T47D (cell line): ENCODE measurements at regions not wholly inside any gene's neighbourhood (a gene's known extent, or its start where the extent isn't known, plus 50 kb on each side); places are given as distances from the start of the nearest gene placed in this dataset.

Experiments used
- DNase-seq, 2 experiments: peaks; one replicate each; pipeline versions ENCODE4 v3.0.0 to v3.0.0-alpha.2; 2011 to 2012; ENCODE audit warnings: low read depth in 1 of 2, low spot score in 1 of 2
- JUND ChIP-seq: IDR thresholded peaks from 2 replicates; pipeline ENCODE4 v1.6.1; 2012; ENCODE audit warnings: low read depth
- in situ Hi-C: cut with HindIII; loops from 2 replicates; pipeline ENCODE4 v1.10.0; 2016; ENCODE audit warnings: low sequenced_read_pairs, low pct_unique_long_range_greater_than_20kb

DNA sequence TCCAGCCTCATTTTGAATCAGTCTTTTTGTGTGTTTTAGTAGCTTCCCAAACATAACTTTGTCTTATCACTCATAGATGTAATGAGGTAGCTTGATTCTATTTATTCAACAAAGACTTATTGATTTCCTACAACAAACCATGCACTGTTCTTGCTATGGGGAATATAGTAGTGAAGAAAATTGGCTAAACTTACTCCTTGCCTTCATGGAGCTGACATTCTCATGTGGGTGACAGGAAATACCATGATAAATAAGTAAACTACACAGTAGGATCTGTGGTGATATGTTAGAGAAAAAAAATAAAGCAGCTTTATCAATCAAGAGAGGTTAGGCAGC lies 255.7 kb upstream of the TNC start:
- no peak for TF ChIP-seq JUND
- DNase-seq = no peak
- in situ Hi-C loops = no loop called here

DNA sequence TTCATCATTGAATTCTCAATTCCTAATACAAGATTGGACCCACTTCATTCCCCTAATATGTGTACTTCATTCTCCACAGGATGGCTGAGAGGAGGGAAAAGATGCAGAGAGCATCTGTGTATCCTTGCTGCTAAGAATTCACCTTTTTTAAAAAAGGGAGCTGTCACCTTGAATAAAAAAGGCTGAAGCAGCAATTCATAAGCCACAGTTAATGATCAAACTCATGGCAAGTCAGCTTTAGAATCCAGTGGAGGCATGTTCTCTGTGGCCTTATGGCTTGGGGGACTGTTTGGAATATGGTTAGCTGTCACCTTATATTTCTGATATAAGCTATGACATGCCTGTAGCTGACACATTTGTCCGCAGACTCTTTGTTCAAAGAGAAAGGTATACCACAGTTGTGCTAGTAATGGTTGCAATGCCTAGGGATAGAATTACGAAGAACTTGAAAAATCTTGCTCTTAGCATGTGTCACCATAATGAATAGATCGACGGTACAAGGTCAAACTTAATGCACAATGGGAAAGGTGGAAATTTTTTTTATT lies 256.8 kb upstream of the TNC start:
- no peak for TF ChIP-seq JUND
- DNase-seq = no peak
- in situ Hi-C loops = no loop called here

DNA sequence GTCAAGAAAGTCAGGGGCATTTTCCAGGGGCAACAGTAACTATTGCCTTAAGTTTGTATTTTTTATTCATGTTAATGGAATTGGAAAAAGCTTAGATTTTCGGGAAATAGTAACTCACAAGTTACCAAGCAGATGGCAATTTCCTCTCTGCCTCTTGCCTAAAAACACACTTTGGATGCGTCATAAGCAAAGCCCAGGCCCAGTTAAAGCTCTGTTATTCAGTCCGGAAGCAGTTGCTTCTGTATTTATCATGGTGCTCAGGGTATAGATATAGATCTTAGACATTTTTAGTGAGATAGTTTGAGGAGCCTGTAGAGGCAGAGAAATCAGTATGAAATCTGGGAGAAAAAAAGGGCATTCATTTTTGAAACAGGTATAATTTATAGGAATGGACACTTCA lies 260.3 kb upstream of the TNC start:
- in situ Hi-C loops = no loop called here
- TF ChIP-seq JUND = no peak
- no peak for DNase-seq

DNA sequence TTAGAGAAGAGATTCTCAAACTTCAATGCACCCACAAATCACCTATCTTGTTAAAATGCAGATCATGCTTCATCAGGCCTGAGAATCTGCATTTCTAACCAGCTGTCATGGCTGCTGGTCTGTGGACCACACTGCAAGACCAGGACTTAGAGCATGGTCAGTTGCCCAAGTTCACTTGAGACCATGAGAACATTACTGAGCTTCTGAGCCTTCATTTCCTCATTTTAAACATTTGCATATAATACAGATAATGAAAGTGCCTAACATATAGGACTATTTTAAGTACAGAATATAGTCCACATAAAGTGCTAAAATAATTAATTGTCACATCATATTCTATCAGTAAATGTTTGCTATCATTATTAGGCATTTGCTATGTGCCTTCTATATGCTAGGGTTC lies 260.8 kb upstream of the TNC start:
- in situ Hi-C loops = no loop called here
- no peak for TF ChIP-seq JUND
- DNase-seq = no peak

DNA sequence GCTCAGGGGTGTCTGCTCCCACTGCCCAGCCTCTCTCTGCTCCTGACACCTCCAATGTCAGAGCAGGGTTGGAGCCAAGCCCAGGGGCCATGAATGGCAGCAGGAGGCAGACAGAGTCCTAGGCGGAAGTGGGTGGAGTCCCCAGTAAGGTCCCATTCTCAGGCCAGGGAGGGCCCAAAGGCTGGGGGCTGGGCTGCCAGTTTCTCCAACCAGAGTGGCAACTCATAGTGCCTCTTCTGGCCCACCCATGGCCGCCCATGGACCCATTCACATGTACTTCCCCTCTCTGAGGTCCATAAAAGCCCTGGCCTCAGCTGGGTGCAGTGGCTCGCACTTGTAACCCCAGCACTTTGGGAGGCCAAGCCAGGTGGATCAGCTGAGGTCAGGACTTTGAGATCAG lies 261.8 kb upstream of the TNC start:
- in situ Hi-C loops = no loop called here
- TF ChIP-seq JUND = no peak
- no peak for DNase-seq

DNA sequence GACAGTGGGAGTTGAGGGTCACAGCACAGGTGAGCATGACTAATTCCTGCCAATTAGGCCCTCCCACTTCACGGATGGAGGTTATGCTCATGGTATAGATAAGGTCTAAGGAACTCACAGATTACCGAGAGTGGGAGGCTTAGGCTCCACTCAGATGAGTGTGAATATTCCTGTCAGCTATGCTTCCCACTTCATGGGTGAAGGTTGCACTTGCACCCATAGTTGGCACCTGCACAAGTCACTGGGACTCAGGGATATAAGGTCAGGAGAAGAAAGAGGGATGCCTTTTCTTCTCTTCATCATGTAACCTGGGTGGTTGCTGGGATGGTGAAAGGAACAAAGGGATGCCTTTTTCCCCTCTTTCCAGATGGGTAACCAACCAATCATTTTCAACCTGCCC lies 264.9 kb upstream of the TNC start:
- no peak for DNase-seq
- TF ChIP-seq JUND = no peak
- in situ Hi-C loops = no loop called here

DNA sequence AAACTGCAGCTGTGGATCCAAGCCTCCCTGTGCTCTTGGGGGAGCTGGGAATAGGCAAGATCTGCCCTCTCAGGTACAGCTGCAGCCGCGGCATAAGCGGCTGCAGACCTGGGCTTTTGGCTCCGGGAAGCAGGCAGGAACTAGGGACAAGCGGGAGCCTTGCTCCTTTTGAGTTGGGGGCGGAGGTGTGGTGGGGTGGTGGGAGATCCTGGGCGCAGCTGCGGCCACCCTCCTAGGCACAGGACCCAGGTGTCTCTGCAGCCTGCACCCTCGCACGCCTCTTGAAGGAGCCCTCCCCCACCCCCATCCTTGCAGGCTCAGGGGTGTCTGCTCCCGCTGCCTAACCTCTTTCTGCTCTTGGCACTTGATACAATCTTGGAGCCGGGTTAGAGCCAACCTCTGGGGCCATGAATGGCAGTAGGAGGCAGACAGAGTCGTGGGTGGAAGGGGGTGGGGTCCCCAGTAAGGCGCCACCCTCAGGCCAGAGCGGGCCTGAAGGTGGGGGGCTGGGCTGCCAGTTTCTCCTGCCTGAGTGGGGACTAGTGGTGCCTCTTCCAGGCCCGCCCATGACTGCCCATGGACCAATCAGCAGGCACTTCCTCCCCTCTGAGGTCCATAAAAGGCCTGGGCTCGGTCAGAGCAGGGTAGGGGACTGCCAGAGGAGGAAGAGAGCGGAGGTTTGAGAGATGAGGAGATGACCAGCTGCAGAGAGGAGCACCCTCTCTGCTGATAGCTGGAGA lies 267.6 kb upstream of the TNC start:
- in situ Hi-C loops = no loop called here
- no peak for DNase-seq
- TF ChIP-seq JUND = no peak

DNA sequence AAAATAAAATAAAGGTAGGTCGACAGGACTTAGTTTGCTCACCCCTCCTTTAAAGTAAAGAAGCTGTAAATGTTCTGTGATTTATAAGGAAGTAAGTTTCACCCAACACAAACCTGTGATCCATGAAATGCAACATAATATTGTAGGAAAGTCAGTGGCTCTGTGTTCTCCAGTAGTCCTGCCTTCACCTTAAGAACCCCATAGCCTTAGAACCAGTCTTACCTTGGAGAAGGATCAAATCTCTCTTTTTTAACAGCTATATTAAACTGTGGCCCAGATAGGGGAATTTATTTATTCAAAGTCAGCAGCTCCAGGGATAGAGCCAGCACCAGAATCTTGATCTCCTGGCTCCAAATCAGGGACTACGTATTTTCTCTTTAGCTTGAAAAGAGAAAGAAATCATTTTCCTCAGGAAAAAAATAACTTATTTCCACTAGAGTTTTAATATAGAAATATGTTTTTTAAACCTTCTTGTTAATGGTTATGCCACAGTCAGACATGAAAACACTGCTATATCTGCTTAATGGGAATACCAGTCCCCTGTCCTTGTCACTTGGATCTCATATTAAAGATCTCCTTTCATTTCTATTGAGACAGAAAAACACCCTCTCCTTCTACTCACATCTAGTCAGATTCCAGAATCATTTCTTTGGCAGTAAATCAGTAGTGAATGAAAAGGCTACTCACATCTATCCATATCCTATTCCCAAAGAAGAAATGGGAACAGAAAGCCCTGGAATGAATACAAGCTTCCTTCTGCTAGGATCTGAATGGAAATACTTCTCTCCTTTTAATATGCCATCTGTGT lies 269.2 kb upstream of the TNC start:
- in situ Hi-C loops = no loop called here
- TF ChIP-seq JUND = no peak
- no peak for DNase-seq

DNA sequence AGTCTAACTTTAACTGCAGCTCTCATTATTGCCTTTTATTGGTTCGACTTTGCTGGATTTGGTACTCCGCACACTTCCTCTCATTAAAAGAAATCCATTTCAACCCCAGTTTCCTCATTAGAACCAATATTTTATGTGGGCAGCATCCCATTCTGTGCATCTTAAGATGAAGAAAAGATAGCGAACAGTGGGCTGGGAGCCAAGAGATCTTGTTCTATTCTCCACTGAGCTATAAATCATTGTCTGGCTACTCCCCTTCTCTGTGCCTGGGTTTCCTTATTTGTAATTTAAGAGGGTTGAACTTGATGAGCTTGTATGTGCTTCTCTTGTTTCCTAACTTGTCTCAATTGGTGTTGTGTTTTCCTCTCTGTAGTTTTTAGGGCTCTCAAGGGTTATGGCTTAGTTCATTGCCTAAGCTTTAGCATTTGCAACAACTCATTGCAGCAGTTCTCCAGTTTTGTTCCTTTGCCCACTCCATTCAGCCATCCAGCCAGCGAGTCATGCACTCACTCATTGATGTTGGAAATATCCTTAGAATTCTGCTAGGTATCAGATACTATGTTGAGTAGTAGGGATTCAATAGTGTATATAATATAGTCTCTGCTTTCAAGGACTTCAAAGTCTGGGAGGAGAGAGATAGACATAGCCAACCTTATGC lies 273.3 kb upstream of the TNC start:
- in situ Hi-C loops = no loop called here
- no peak for DNase-seq
- no peak for TF ChIP-seq JUND

DNA sequence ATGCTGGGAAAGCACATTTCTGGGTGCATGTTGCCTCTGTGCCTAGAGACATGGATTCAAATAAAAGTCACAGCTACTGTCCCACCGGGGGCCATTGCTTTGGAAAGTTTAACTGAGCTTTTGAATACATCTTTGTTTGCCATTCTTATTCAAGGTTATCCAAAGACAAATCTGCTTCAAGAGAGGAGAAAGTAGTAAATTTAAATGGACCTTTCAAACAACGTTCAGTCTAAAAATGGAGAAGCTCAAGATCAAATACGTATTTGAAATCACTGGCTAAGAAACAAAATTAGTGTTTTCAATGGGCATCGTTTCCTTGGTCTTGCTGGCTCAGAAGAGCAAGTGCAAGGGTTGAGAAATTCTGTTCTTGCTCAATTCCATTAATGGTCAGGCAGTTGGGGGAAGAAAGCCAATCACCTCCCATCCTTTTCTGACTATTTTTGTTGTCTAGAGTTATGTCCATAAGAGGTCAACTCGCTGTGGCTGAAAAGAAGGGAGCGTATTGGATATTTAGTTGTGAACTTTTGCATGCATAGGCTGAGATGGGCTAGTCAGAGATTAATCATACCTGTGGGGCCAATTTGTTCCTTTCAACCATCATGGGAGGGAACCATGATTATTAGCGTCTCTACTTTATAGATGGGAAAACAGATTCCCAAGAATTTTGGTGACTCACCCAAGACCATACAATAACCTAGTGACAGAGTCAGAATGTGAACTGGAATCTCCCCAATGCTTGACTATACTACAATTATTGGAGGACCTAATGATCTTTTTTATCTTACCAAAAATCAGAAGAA lies 276.2 kb upstream of the TNC start:
- TF ChIP-seq JUND = no peak
- DNase-seq = no peak
- in situ Hi-C loops = no loop called here

DNA sequence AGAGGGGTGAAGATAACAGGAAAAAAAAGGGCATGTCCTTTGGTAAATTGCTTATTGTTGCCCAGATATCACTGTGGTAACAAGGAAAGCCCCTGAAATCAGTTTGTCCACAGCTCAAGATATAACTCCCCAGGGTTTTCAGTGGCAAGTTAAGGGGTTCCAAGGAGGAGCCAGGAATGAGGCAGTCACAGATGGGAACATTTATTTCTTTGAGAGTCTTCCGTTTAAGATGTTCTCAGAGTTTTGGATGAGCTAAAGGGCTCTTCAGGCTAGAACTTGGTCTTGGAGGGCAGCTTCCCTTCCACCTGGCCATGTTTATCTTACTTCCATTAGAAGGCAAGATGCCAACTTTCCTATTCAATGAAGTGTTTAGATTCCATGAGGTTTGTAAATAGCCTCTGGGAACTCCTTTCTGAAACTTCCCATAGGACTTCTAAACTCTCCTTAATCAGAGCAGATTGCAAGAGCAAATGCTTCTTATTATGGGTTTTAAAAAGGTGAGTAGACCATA lies 277.6 kb upstream of the TNC start:
- in situ Hi-C loops = no loop called here
- no peak for DNase-seq
- TF ChIP-seq JUND = no peak

DNA sequence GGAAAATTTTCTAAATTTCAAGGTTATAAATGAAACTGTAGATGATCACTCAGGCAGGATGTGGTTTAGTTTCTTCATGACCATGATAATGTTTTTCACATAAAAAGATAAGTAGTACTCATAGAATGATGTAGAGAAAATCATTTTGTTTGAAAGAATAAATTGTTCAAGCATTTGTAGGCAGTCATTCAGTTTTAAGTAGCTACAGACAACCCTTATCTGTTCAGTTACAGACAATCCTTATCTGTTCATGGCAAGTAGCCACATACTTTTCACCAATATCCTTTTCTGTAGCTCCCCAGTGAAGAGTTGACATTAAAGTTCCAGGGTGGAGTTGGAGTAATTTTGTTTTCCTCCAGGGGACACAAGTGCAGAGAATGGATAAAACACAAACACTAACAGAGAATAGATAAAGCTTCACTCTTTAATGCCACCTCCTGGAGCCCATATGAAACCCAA lies 278.1 kb upstream of the TNC start:
- no peak for DNase-seq
- TF ChIP-seq JUND = no peak

More for the DNA sequence above, 278.1 kb upstream of the TNC start:
- in situ Hi-C loops = no loop called here
